RWPE1 (cell line): ENCODE measurements at regions not wholly inside any gene's neighbourhood (a gene's known extent, or its start where the extent isn't known, plus 50 kb on each side); places are given as distances from the start of the nearest gene placed in this dataset.

ENCODE experiments used
- CTCF ChIA-PET: fragments of 350-600 bp; sonication (Branson Sonifier 250); formaldehyde crosslinking; extraction: SDS; loops from one replicate; lab custom pipeline; 2021; lab: Yijun Ruan, JAX
- POLR2A ChIA-PET: fragments of 400-600 bp; formaldehyde crosslinking; extraction: SDS; loops from one replicate; lab custom pipeline; 2020; ENCODE audit warnings: antibody characterized with exemption; ENCODE audit not compliant: low non-redundant PET; lab: Yijun Ruan, JAX
- DNase-seq: peaks from one replicate; pipeline ENCODE4 v3.0.0; 2012; ENCODE audit warnings: low spot score
- H3K27ac ChIP-seq: fragments of 450-650 bp; 2 replicates; pipeline ENCODE4 v1.5.1; 2017
- CTCF ChIP-seq: fragments of 450-650 bp; conservative IDR thresholded peaks from 2 replicates; pipeline ENCODE4 v1.5.1; 2017; ENCODE audit warnings: low read depth, mild to moderate bottlenecking

DNA sequence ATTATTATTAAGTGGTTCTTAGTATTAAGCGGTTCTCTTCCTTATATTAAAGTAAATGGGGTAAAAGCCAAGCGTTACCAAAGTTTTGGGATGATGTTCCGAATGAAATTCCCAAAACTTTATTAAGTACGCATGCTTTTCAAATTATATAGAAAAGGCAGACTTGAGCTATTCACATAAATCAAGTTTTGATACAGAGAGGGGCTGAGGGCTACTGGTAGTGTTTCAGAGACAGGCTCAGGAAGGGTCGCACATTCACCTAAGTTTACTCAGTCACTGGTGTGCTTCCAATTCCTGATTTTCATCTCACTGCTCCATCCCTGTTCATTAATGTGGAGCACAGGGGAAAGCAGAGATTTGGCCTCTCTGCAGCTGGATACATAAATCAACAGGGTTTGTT is 652.2 kb downstream of the QKI start:
- ChIA-PET POLR2A (no interaction called here), CTCF (no interaction called here)
- no peak for TF ChIP-seq CTCF
- H3K27ac ChIP-seq, result no peak overlapping the region
- DNase-seq, result no peak

- CTCF ChIA-PET, result no interaction called here
- no peak for DNase-seq
- no peak for TF ChIP-seq CTCF
- no peak overlapping the region for H3K27ac ChIP-seq
- POLR2A ChIA-PET, result no interaction called here
These were observed 651.8 kb downstream of the QKI start for GRCh38 chr6:164066335-164066734.

GRCh38 chr6:164063346-164063745 is 648.8 kb downstream of the QKI start:
- POLR2A ChIA-PET, result no interaction called here
- CTCF ChIA-PET, result no interaction called here
- no peak overlapping the region for H3K27ac ChIP-seq
- DNase-seq, result no peak
- no peak for TF ChIP-seq CTCF

DNA sequence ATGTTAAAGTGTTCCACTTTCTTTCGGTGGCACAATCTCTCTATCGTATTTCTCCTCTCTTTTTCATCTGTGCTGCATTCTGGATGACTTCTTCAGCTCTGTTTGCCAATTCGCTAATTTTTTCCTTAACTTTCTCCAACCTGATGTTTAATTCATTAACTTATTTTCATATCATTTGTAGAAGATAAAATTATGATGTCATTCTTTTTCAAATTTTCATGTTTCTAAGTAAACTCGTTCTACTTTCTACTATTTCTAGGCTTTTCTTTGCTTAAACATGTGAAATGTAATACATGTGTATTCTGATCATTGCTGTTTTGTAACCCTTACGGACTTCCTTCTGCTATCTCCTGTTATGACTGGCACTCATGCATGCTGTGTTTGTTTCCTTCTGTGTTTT is 648.4 kb downstream of the QKI start:
- ChIA-PET CTCF (interaction anchor here (0.8 kb wide), 1 partner anchor 1288 kb away, joined by 3 read pairs; no protein-coding TSS in a partner anchor), POLR2A (no interaction called here)

GRCh38 chr6:164057876-164058275 is 643.4 kb downstream of the QKI start:
- POLR2A ChIA-PET, result no interaction called here
- no peak overlapping the region for H3K27ac ChIP-seq
- CTCF ChIA-PET, result no interaction called here

More for the DNA sequence above, 648.4 kb downstream of the QKI start:
- TF ChIP-seq CTCF, result no peak
- DNase-seq, result no peak
- H3K27ac ChIP-seq, result no peak overlapping the region

DNA sequence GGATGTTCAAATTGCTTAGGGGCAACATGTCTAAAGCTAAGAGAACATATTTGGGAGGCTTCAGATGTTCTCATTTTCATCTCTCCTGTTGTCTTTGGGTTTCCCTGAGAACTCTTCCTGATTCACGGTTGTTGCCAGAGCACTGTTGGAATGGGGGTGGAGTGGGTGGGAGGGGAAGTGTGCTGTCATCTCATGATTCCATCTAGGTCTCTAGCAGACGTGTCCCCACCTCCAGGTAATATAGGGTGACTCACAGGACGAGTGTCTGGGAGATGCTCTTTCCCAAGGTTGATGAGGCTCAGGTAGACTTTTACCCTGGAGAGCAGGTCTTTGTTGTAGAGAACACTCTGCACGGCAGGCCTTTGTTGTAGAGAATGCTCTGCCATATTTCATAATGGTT is 636.9 kb downstream of the QKI start:
- no peak for TF ChIP-seq CTCF
- DNase-seq, result peak; percentile 8
- CTCF ChIA-PET, result no interaction called here
- no peak overlapping the region for H3K27ac ChIP-seq
- POLR2A ChIA-PET, result no interaction called here

More at GRCh38 chr6:164057876-164058275, 643.4 kb downstream of the QKI start:
- no peak for DNase-seq
- no peak for TF ChIP-seq CTCF

GRCh38 chr6:164049517-164049988 is 635.0 kb downstream of the QKI start:
- no peak for DNase-seq
- POLR2A ChIA-PET, result no interaction called here
- H3K27ac ChIP-seq, result no peak overlapping the region
- CTCF ChIA-PET, result no interaction called here
- TF ChIP-seq CTCF, result no peak
